GM12878 (cell line): ENCODE measurements at regions not wholly inside any gene's neighbourhood (a gene's known extent, or its start where the extent isn't known, plus 50 kb on each side); places are given as distances from the start of the nearest gene placed in this dataset.
"Not testable (repeated sequence)": the region's sequence is repeated elsewhere in the genome, so short reads cannot be mapped to it uniquely, and the experiment has no call there.

Source experiments
- FOS ChIP-seq: IDR thresholded peaks from 3 replicates; pipeline ENCODE4 v1.6.1; 2011; ENCODE audit warnings: borderline replicate concordance; ENCODE audit not compliant: insufficient read length; ENCODE audit errors: extremely low read depth
- JUNB ChIP-seq: IDR thresholded peaks from 2 replicates; pipeline ENCODE4 v1.6.1; 2016; ENCODE audit warnings: antibody characterized with exemption, mild to moderate bottlenecking
- POLR2A ChIP-seq: IDR thresholded peaks from 2 replicates; pipeline ENCODE4 v1.6.1; 2011; ENCODE audit warnings: low read depth, mild to moderate bottlenecking, low read length
- POLR2AphosphoS5 ChIP-seq: IDR thresholded peaks from 2 replicates; pipeline ENCODE4 v1.6.1; 2011; ENCODE audit warnings: mild to moderate bottlenecking, low read length, inconsistent platforms
- RFX5 ChIP-seq: IDR thresholded peaks from 2 replicates; pipeline ENCODE4 v1.6.1; 2011; ENCODE audit warnings: low read depth, low read length, improper control_type of control experiment
- SMC3 ChIP-seq: IDR thresholded peaks from 2 replicates; pipeline ENCODE4 v1.6.1; 2011; ENCODE audit warnings: low read length, improper control_type of control experiment, borderline replicate concordance
- TAF1 ChIP-seq: IDR thresholded peaks from 2 replicates; pipeline ENCODE4 v1.6.1; 2011; ENCODE audit warnings: mild to moderate bottlenecking, low read depth, low read length, borderline replicate concordance
- USF1 ChIP-seq: IDR thresholded peaks from 2 replicates; pipeline ENCODE4 v1.6.1; 2011; ENCODE audit warnings: borderline replicate concordance, low read depth, mild to moderate bottlenecking, moderate library complexity, mixed read lengths, low read length; ENCODE audit not compliant: insufficient read depth; ENCODE audit errors: extremely low read length
- TF ChIP-seq, protein P1 (sequence below): fragments of 450-650 bp; formaldehyde crosslinking; IDR thresholded peaks from 2 replicates; pipeline ENCODE4 v1.5.0; 2022; ENCODE audit warnings: mild to moderate bottlenecking, missing genetic modification characterization
- TF ChIP-seq, protein P2 (sequence below), 3 experiments: IDR thresholded peaks in 2 of 3; conservative IDR thresholded peaks in 1 of 3; 2 replicates each; pipeline ENCODE4 v1.5.1; 2011; ENCODE audit warnings: low read depth in 3 of 3, low read length in 3 of 3, mild to moderate bottlenecking in 3 of 3, control low read depth in 2 of 3, moderate library complexity in 2 of 3, inconsistent platforms in 1 of 3, mixed read lengths in 1 of 3; ENCODE audit not compliant: control insufficient read depth in 2 of 3, insufficient read depth in 1 of 3; ENCODE audit errors: extremely low read depth in 1 of 3
- TF ChIP-seq, protein P3 (sequence below): IDR thresholded peaks from 2 replicates; pipeline ENCODE4 v1.6.1; 2011; ENCODE audit warnings: low read depth, mild to moderate bottlenecking, low read length, moderate library complexity, borderline replicate concordance; ENCODE audit errors: extremely low read depth

DNA sequence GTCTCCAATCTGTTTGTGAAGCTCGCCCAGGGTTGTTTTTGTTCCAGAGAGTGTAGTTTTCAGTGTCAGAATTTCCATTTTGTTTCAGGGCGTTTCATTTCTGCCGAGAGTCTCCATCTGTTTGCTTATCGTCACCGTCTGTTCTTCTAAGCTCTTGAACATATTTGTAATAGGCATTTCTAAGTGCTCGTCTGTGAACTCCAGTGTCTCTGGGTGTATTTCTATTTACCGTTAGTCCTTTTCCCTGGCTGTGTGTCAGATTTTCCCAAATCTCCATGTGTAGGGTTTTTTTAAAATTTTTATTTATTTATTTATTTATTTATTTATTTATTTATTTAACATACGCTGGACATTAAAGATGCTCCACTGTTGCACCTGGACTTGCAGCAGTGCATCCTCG is 62.5 kb upstream of the LRPAP1 start:
- TF ChIP-seq, protein P1, sequence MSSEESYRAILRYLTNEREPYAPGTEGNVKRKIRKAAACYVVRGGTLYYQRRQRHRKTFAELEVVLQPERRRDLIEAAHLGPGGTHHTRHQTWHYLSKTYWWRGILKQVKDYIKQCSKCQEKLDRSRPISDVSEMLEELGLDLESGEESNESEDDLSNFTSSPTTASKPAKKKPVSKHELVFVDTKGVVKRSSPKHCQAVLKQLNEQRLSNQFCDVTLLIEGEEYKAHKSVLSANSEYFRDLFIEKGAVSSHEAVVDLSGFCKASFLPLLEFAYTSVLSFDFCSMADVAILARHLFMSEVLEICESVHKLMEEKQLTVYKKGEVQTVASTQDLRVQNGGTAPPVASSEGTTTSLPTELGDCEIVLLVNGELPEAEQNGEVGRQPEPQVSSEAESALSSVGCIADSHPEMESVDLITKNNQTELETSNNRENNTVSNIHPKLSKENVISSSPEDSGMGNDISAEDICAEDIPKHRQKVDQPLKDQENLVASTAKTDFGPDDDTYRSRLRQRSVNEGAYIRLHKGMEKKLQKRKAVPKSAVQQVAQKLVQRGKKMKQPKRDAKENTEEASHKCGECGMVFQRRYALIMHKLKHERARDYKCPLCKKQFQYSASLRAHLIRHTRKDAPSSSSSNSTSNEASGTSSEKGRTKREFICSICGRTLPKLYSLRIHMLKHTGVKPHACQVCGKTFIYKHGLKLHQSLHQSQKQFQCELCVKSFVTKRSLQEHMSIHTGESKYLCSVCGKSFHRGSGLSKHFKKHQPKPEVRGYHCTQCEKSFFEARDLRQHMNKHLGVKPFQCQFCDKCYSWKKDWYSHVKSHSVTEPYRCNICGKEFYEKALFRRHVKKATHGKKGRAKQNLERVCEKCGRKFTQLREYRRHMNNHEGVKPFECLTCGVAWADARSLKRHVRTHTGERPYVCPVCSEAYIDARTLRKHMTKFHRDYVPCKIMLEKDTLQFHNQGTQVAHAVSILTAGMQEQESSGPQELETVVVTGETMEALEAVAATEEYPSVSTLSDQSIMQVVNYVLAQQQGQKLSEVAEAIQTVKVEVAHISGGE (CRISPR knock-in tag) = not testable (repeated sequence)
- TF ChIP-seq POLR2AphosphoS5, JUNB, USF1, SMC3, POLR2A, FOS, RFX5, TAF1: not testable (repeated sequence)
- TF ChIP-seq, protein P2, sequence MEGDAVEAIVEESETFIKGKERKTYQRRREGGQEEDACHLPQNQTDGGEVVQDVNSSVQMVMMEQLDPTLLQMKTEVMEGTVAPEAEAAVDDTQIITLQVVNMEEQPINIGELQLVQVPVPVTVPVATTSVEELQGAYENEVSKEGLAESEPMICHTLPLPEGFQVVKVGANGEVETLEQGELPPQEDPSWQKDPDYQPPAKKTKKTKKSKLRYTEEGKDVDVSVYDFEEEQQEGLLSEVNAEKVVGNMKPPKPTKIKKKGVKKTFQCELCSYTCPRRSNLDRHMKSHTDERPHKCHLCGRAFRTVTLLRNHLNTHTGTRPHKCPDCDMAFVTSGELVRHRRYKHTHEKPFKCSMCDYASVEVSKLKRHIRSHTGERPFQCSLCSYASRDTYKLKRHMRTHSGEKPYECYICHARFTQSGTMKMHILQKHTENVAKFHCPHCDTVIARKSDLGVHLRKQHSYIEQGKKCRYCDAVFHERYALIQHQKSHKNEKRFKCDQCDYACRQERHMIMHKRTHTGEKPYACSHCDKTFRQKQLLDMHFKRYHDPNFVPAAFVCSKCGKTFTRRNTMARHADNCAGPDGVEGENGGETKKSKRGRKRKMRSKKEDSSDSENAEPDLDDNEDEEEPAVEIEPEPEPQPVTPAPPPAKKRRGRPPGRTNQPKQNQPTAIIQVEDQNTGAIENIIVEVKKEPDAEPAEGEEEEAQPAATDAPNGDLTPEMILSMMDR (IDR thresholded peaks at IDR 0.05 in 2 of 3, conservative IDR thresholded peaks at IDR 0.05 in 1 of 3; ENCODE audit: control insufficient read depth in 2 of 3, extremely low read depth in 1 of 3, insufficient read depth in 1 of 3, low read depth in 3 of 3, low read length in 3 of 3) = not testable (repeated sequence)
- TF ChIP-seq, protein P3, sequence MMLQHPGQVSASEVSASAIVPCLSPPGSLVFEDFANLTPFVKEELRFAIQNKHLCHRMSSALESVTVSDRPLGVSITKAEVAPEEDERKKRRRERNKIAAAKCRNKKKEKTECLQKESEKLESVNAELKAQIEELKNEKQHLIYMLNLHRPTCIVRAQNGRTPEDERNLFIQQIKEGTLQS = not testable (repeated sequence)
